ENCODE measurements at regions not wholly inside any gene's neighbourhood (a gene's known extent, or its start where the extent isn't known, plus 50 kb on each side); places are given as distances from the start of the nearest gene placed in this dataset.
"Not testable (repeated sequence)": the region's sequence is repeated elsewhere in the genome, so short reads cannot be mapped to it uniquely, and the experiment has no call there.

GRCh38 chr3:75237477-75237876 is 426.7 kb upstream of the FRG2C start:
- no peak overlapping the region for H3K4me3 ChIP-seq (ENCODE audit: low read depth in 2 of 2, low read length in 1 of 2)
- CTCF ChIA-PET = no interaction called here
- no peak overlapping the region for H2AFZ ChIP-seq (ENCODE audit: low read depth)
- H3K4me2 ChIP-seq = no peak overlapping the region
- no peak for DNase-seq
- no peak overlapping the region for H3K27ac ChIP-seq (ENCODE audit: low read depth in 2 of 2, low read length in 1 of 2)
- no peaks in the 10 kb centered on the region for H3F3A ChIP-seq (replicated peaks; ENCODE audit: insufficient read depth)
- no peaks in the 10 kb centered on the region for H3K9me3 ChIP-seq
- H4K20me1 ChIP-seq (ENCODE audit: insufficient read depth) = no peaks in the 10 kb centered on the region
- WGBS (ENCODE audit: low lambda C conversion rate) = 21% methylated on average over 3 of the region's 3 CpGs
- H3K4me1 ChIP-seq (ENCODE audit: control insufficient read depth in 1 of 2, insufficient read depth in 2 of 2, low read depth in 1 of 2, low read length in 1 of 2) = no peaks in the 10 kb centered on the region
- no peaks in the 10 kb centered on the region for H3K36me3 ChIP-seq (replicated peaks in 1 of 2; ENCODE audit: control insufficient read depth in 1 of 2, insufficient read depth in 2 of 2, low read length in 1 of 2)
- no peaks in the 10 kb centered on the region for H3K27me3 ChIP-seq (ENCODE audit: insufficient read depth)
- POLR2A ChIA-PET = no interaction called here
- no peaks in the 10 kb centered on the region for H3K9me2 ChIP-seq
- no peak overlapping the region for H3K9ac ChIP-seq
- no peaks in the 10 kb centered on the region for H3K79me2 ChIP-seq (ENCODE audit: insufficient read depth)
- TF ChIP-seq FOXJ3 (CRISPR knock-in tag; IDR thresholded peaks at IDR 0.05) (no peak), USF1 (IDR thresholded peaks at IDR 0.05; ENCODE audit: borderline replicate concordance, low read depth) (no peak), REST (IDR thresholded peaks at IDR 0.05; ENCODE audit: low read depth, low read length) (no peak), FOSL2 (IDR thresholded peaks at IDR 0.05; ENCODE audit: borderline replicate concordance, low read depth) (no peak), USF2 (IDR thresholded peaks at IDR 0.05; ENCODE audit: borderline replicate concordance, low read depth, low read length) (no peak), JUND (IDR thresholded peaks at IDR 0.05) (no peak), FOXM1 (IDR thresholded peaks at IDR 0.05; ENCODE audit: low read depth) (no peak), MXI1 (IDR thresholded peaks at IDR 0.05; ENCODE audit: low read depth, low read length) (no peak), CHD2 (IDR thresholded peaks at IDR 0.05; ENCODE audit: low read length, partially characterized antibody) (no peak), EZH2phosphoT487 (IDR thresholded peaks at IDR 0.05; ENCODE audit: borderline replicate concordance, low read depth) (no peak), RAD21 (IDR thresholded peaks at IDR 0.05; ENCODE audit: low read length) (no peak), RXRA (IDR thresholded peaks at IDR 0.05; ENCODE audit: borderline replicate concordance, low read depth) (no peak)

- H3K79me2 ChIP-seq (ENCODE audit: insufficient read depth); H3K36me3 ChIP-seq (replicated peaks in 1 of 2; ENCODE audit: control insufficient read depth in 1 of 2, insufficient read depth in 2 of 2, low read length in 1 of 2); H3K4me1 ChIP-seq (ENCODE audit: control insufficient read depth in 1 of 2, insufficient read depth in 2 of 2, low read depth in 1 of 2, low read length in 1 of 2); H3K27me3 ChIP-seq (ENCODE audit: insufficient read depth); H2AFZ ChIP-seq (ENCODE audit: low read depth); CTCF ChIA-PET; H4K20me1 ChIP-seq (ENCODE audit: insufficient read depth); H3K9me3 ChIP-seq; H3K9ac ChIP-seq; H3K9me2 ChIP-seq; H3K4me2 ChIP-seq; H3F3A ChIP-seq (replicated peaks; ENCODE audit: insufficient read depth); H3K27ac ChIP-seq (ENCODE audit: low read depth in 2 of 2, low read length in 1 of 2); H3K4me3 ChIP-seq (ENCODE audit: low read depth in 2 of 2, low read length in 1 of 2); DNase-seq: not testable (repeated sequence)
- 49% methylated on average over 5 of the region's 5 CpGs for WGBS (ENCODE audit: low lambda C conversion rate)
- POLR2A ChIA-PET = interaction anchor here (0.6 kb wide), 1 partner anchor 16 kb away, joined by 3 read pairs; no protein-coding TSS in a partner anchor
Observed at GRCh38 chr3:75241226-75241962, 422.7 kb upstream of the FRG2C start.
